Activated CD8-positive, alpha-beta T cell treated with anti-CD3 and anti-CD28 coated beads for 36 hours (primary cell): ENCODE measurements at regions not wholly inside any gene's neighbourhood (a gene's known extent, or its start where the extent isn't known, plus 50 kb on each side); places are given as distances from the start of the nearest gene placed in this dataset.

Source experiments
- ATAC-seq: fragments of 200-7000 bp; cut with Tn5 transposase; one replicate; pipeline ENCODE4 v1.10.0; 2021; ENCODE audit warnings: mild to moderate bottlenecking, moderate library complexity
- CTCF ChIA-PET: fragments of 350-600 bp; sonication (Branson Sonifier 250); formaldehyde crosslinking; loops from one replicate; lab custom pipeline; 2021; ENCODE audit warnings: antibody characterized with exemption; lab: Charles Lee
- POLR2A ChIA-PET: fragments of 350-600 bp; sonication (Branson Sonifier 250); formaldehyde crosslinking; loops from one replicate; lab custom pipeline; 2021; ENCODE audit warnings: antibody characterized with exemption; lab: Charles Lee
- DNase-seq: peaks from one replicate; pipeline ENCODE4 v3.0.0-alpha.2; 2020
- H3K27ac Mint-ChIP-seq: one replicate; pipeline ENCODE4 v1.8.0; 2021; ENCODE audit warnings: mild to moderate bottlenecking, mixed read lengths
- H3K27me3 Mint-ChIP-seq: one replicate; pipeline ENCODE4 v1.8.0; 2021; ENCODE audit warnings: mixed read lengths
- H3K36me3 Mint-ChIP-seq: one replicate; pipeline ENCODE4 v1.8.0; 2021; ENCODE audit warnings: low read depth, mixed read lengths
- H3K4me1 Mint-ChIP-seq: one replicate; pipeline ENCODE4 v1.8.0; 2021; ENCODE audit warnings: low read depth, mixed read lengths
- H3K4me3 Mint-ChIP-seq: one replicate; pipeline ENCODE4 v1.8.0; 2021; ENCODE audit warnings: mild to moderate bottlenecking, moderate library complexity, mixed read lengths
- H3K9me3 Mint-ChIP-seq: one replicate; pipeline ENCODE4 v1.8.0; 2021; ENCODE audit warnings: mixed read lengths
- intact Hi-C: fragments of 100-400 bp; cut with micrococcal nuclease; formaldehyde crosslinking; loops from one replicate; pipeline ENCODE4 v1.10.0; 2022
- TF ChIP-seq, protein P1 (sequence below): fragments of 200-600 bp; IDR thresholded peaks from one replicate; pipeline ENCODE4 v1.8.0; 2022; ENCODE audit warnings: antibody characterized with exemption, mild to moderate bottlenecking

GRCh38 chr5:65084795-65085515, 316.2 kb downstream of the CWC27 start:
- no peak overlapping the region for H3K4me3 Mint-ChIP-seq
- ChIA-PET CTCF (no interaction called here), POLR2A (interaction anchor here (0.6 kb wide), 1 partner anchor 88 kb away, joined by 3 read pairs; no protein-coding TSS in a partner anchor)
- H3K4me1 Mint-ChIP-seq = no peaks in the 10 kb centered on the region
- no peaks in the 10 kb centered on the region for H3K36me3 Mint-ChIP-seq
- DNase-seq (no peak), ATAC-seq (no peak)
- H3K27me3 Mint-ChIP-seq = no peaks in the 10 kb centered on the region
- no peaks in the 10 kb centered on the region for H3K9me3 Mint-ChIP-seq
- H3K27ac Mint-ChIP-seq = no peak overlapping the region
- TF ChIP-seq, protein P1, sequence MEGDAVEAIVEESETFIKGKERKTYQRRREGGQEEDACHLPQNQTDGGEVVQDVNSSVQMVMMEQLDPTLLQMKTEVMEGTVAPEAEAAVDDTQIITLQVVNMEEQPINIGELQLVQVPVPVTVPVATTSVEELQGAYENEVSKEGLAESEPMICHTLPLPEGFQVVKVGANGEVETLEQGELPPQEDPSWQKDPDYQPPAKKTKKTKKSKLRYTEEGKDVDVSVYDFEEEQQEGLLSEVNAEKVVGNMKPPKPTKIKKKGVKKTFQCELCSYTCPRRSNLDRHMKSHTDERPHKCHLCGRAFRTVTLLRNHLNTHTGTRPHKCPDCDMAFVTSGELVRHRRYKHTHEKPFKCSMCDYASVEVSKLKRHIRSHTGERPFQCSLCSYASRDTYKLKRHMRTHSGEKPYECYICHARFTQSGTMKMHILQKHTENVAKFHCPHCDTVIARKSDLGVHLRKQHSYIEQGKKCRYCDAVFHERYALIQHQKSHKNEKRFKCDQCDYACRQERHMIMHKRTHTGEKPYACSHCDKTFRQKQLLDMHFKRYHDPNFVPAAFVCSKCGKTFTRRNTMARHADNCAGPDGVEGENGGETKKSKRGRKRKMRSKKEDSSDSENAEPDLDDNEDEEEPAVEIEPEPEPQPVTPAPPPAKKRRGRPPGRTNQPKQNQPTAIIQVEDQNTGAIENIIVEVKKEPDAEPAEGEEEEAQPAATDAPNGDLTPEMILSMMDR = no peak
- intact Hi-C loops = no loop called here

DNA sequence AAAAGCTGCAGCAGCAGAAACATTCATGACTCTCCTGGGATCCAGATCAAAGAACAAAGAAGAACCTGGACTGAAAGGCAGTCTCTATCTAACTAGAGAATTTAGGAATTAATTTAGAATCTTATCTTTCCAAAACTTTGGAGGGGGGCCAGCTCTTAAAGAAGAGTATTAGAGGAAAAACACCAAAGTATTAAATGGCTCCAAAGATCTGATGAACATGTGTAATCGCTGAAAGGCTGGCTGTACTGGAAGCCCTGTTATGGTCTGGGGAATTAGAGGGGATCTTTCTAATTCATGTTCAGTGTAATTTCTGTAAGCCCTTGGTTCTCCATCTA, 316.8 kb downstream of the CWC27 start:
- intact Hi-C loops = no loop called here
- TF ChIP-seq, protein P1 = no peak
- ATAC-seq (no peak), DNase-seq (no peak)
- ChIA-PET POLR2A (interaction anchor here (0.6 kb wide), 1 partner anchor 87 kb away, joined by 3 read pairs; no protein-coding TSS in a partner anchor), CTCF (no interaction called here)
- H3K27ac Mint-ChIP-seq = no peak overlapping the region
- no peaks in the 10 kb centered on the region for H3K4me1 Mint-ChIP-seq
- H3K9me3 Mint-ChIP-seq = no peaks in the 10 kb centered on the region
- no peak overlapping the region for H3K4me3 Mint-ChIP-seq
- no peaks in the 10 kb centered on the region for H3K27me3 Mint-ChIP-seq
- no peaks in the 10 kb centered on the region for H3K36me3 Mint-ChIP-seq

DNA sequence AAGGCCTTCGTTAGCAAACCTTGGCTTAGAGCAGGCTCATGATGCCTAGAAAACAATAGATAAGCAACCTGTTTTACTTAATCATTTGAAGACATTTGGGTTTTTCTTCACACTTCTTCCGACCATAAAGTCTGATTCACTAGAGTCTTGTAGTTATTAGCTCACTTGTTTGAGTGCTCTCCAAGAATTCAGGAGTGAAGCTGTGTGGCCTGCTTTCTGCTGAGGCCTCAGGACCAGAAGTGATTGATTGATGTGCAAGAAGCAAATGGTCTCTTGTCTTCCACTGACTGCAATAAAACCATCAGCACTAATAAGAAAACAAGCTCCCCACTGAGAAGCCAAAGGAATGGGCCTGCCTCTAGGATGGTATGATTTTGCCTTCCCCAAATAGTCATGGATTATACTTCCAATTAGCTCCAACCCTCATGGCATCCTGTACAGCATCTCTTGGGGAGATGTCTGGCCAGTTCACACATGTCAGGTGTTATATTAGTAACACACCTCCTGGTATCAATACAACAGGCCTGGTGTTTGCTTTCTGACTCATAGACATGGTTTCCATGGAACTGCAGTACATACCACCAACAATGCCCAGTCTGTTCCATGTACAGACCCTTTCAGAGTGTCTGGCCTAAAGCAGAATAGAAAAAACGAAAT, 317.6 kb downstream of the CWC27 start:
- ChIA-PET CTCF (no interaction called here), POLR2A (no interaction called here)
- no peaks in the 10 kb centered on the region for H3K36me3 Mint-ChIP-seq
- H3K4me1 Mint-ChIP-seq = no peaks in the 10 kb centered on the region
- intact Hi-C loops = no loop called here
- no peak overlapping the region for H3K4me3 Mint-ChIP-seq
- H3K9me3 Mint-ChIP-seq = no peaks in the 10 kb centered on the region
- DNase-seq (no peak), ATAC-seq (no peak)
- H3K27ac Mint-ChIP-seq = no peak overlapping the region
- TF ChIP-seq, protein P1 = no peak
- no peaks in the 10 kb centered on the region for H3K27me3 Mint-ChIP-seq

DNA sequence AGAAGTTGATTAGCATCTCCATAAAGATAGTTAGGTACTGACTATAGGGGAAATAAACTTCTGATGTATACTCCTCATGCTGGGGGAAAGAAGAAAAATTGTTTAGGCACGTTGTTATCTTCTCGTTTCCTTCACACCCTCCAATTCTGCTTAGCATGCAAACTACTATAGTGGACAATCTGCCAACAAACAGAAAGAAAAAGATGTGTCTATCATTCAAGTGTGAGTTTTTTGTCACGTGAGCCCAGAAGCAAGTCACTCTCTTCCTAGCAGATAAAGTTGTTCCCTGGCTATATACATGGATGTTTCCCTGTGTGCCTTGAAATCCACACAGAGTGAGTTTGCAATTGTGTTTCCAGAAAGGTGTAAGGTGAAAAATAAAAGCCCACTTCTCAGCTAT, 318.4 kb downstream of the CWC27 start:
- no peaks in the 10 kb centered on the region for H3K27me3 Mint-ChIP-seq
- intact Hi-C loops = no loop called here
- H3K27ac Mint-ChIP-seq = no peak overlapping the region
- no peaks in the 10 kb centered on the region for H3K4me1 Mint-ChIP-seq
- H3K36me3 Mint-ChIP-seq = no peaks in the 10 kb centered on the region
- no peak overlapping the region for H3K4me3 Mint-ChIP-seq
- ChIA-PET CTCF (interaction anchor here (1.5 kb wide), 1 partner anchor 10 kb away, joined by 3 read pairs; no protein-coding TSS in a partner anchor), POLR2A (no interaction called here)
- ATAC-seq = no peak
- TF ChIP-seq, protein P1 = no peak
- H3K9me3 Mint-ChIP-seq = no peaks in the 10 kb centered on the region
- DNase-seq = no peak

- CTCF ChIA-PET = interaction anchor here (0.9 to 1.1 kb wide), 2 partner anchors 9 to 15 kb away, joined by 3 to 6 read pairs; no protein-coding TSS in a partner anchor
- no peaks in the 10 kb centered on the region for H3K9me3 Mint-ChIP-seq
- TF ChIP-seq, protein P1 = no peak
- H3K36me3 Mint-ChIP-seq = no peaks in the 10 kb centered on the region
- DNase-seq = no peak
- no peaks in the 10 kb centered on the region for H3K4me1 Mint-ChIP-seq
- no peak overlapping the region for H3K27ac Mint-ChIP-seq
- ATAC-seq = no peak
- POLR2A ChIA-PET = no interaction called here
- intact Hi-C loops = no loop called here
- no peaks in the 10 kb centered on the region for H3K27me3 Mint-ChIP-seq
- no peak overlapping the region for H3K4me3 Mint-ChIP-seq
Observed at GRCh38 chr5:65094279-65094678, 325.5 kb downstream of the CWC27 start.
